Gastrocnemius medialis (tissue), 4 donors: ENCODE measurements at regions not wholly inside any gene's neighbourhood (a gene's known extent, or its start where the extent isn't known, plus 50 kb on each side); places are given as distances from the start of the nearest gene placed in this dataset.

ENCODE experiments used
- CTCF ChIP-seq, 5 experiments: fragments of 450-650 bp in 3 of 5; fragments of 200-600 bp in 2 of 5; sonication (generic) in 2 of 5; IDR thresholded peaks in 4 of 5; conservative IDR thresholded peaks in 1 of 5; 1 replicate in 4 of 5; 2 replicates in 1 of 5; pipeline ENCODE4 v1.5.1; 2016 to 2019; ENCODE audit warnings: antibody characterized with exemption in 5 of 5, mild to moderate bottlenecking in 3 of 5, moderate library complexity in 3 of 5
- POLR2A ChIP-seq, 2 donors: fragments of 450-650 bp; IDR thresholded peaks; one replicate each; pipeline ENCODE4 v1.6.1; 2017; ENCODE audit warnings: antibody characterized with exemption in 2 of 2, mild to moderate bottlenecking in 2 of 2, moderate library complexity in 2 of 2

DNA sequence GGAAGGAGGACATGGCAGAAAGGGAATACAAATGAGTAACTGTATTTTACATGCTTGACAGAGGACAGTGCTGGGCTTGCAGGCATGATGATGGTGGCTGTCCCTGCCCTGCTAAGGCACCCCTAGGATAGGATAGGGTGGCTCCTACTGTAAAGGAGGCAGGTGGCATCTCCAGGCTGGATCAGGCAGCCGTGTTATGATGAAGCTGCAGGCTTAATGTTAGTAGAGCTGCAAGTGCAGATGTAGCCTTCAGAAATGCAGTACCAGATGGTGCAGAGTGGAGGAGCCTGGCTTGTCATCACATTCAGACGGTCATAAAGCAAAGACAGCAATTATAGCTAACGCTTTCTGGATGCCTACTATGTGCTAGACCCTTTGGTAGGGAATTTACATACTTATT, 287.9 kb upstream of the PODXL start:
- no peak for TF ChIP-seq CTCF (IDR thresholded peaks at IDR 0.05 in 4 of 5, conservative IDR thresholded peaks at IDR 0.05 in 1 of 5)
- no peak for TF ChIP-seq POLR2A (IDR thresholded peaks at IDR 0.05)
